Motor neuron (in vitro differentiated cells): ENCODE measurements at regions not wholly inside any gene's neighbourhood (a gene's known extent, or its start where the extent isn't known, plus 50 kb on each side); places are given as distances from the start of the nearest gene placed in this dataset.
A peak's percentile ranks its signal among the peaks of the same experiment; 100 is the strongest.

Experiments
- ATAC-seq, 8 experiments: fragments of 200-7000 bp; cut with Tn5 transposase; replicated peaks in 6 of 8; 2 replicates each; pipeline ENCODE4 v1.8.0; 2021; ENCODE audit warnings: mild to moderate bottlenecking in 8 of 8, moderate library complexity in 8 of 8
- H3K27ac ChIP-seq, 2 donors: fragments of 250-450 bp; sonication (Bioruptor Pico); 2 replicates each; pipeline ENCODE4 v1.9.0; 2021; ENCODE audit warnings: antibody characterized with exemption in 2 of 2, mild to moderate bottlenecking in 2 of 2, moderate library complexity in 1 of 2
- H3K4me1 ChIP-seq, 2 donors: fragments of 250-450 bp; sonication (Bioruptor Pico); replicated peaks in 1 of 2; 2 replicates each; pipeline ENCODE4 v1.6.1; 2021; ENCODE audit warnings: antibody characterized with exemption in 2 of 2, mild to moderate bottlenecking in 2 of 2, moderate library complexity in 1 of 2
- H3K4me3 ChIP-seq, 5 donors: fragments of 250-450 bp; sonication (Bioruptor Pico); 2 replicates each; pipeline ENCODE4 v1.9.0; 2021; ENCODE audit warnings: antibody characterized with exemption in 5 of 5, mild to moderate bottlenecking in 5 of 5, moderate library complexity in 4 of 5
- WGBS, 10 experiments: fragments of 450-650 bp; shearing (Covaris generic); methylation state at CpG; one replicate each; pipeline ENCODE4 v1.0.0; 2022; 5-methylcytosine and 5-hydroxymethylcytosine counted together
- in situ Hi-C, 9 experiments: fragments of 400-800 bp; cut with MboI; loops; one replicate each; pipeline ENCODE4 v1.15.0; 2021; ENCODE audit warnings: low sequenced_read_pairs in 9 of 9, low pct_unique_long_range_greater_than_20kb in 2 of 9; ENCODE audit not compliant: unreplicated experiment in 9 of 9

- H3K4me3 ChIP-seq = no peak overlapping the region
- peaks cover 16 to 17% of the 10 kb centered on the region in 2 donors for H3K4me1 ChIP-seq
- ATAC-seq = peak in 3 of 8 experiments; percentile 44 to 76 (median 72)
- 0 to 100% (median 87%) methylated on average over 1 of the region's 1 CpG; no CpG with 5 or more reads in 3 of the 10 experiments for WGBS, 10 experiments
- in situ Hi-C loops = no loop called here
- H3K27ac ChIP-seq = no peak overlapping the region
Measured at GRCh38 chr1:59128239-59128736, 168.6 kb upstream of the FGGY start.

GRCh38 chr1:59128784-59129227, 168.1 kb upstream of the FGGY start:
- Histone ChIP-seq H3K4me3 (no peak overlapping the region), H3K27ac (no peak overlapping the region), H3K4me1 (peaks cover 16 to 17% of the 10 kb centered on the region in 2 donors)
- 0 to 100% (median 78%) methylated on average over 1 to 4 of the region's 4 CpGs; no CpG with 5 or more reads in 1 of the 10 experiments for WGBS, 10 experiments
- ATAC-seq = peak; percentile 57 to 88 (median 74)
- in situ Hi-C loops = no loop called here

GRCh38 chr1:59132295-59132694, 164.6 kb upstream of the FGGY start:
- H3K27ac ChIP-seq = no peak overlapping the region
- WGBS, 10 experiments = 32 to 69% (median 52%) methylated on average over 3 to 5 of the region's 5 CpGs; no CpG with 5 or more reads in 2 of the 10 experiments
- H3K4me1 ChIP-seq = peaks cover 16 to 17% of the 10 kb centered on the region in 2 donors
- in situ Hi-C loops = no loop called here
- ATAC-seq = peak in 5 of 8 experiments; percentile 31 to 81 (median 74)
- no peak overlapping the region for H3K4me3 ChIP-seq

GRCh38 chr1:59133997-59134396, 162.9 kb upstream of the FGGY start:
- H3K4me3 ChIP-seq = no peak overlapping the region
- no peak overlapping the region for H3K27ac ChIP-seq
- 60 to 100% (median 100%) methylated on average over 1 of the region's 1 CpG; no CpG with 5 or more reads in 4 of the 10 experiments for WGBS, 10 experiments
- in situ Hi-C loops = no loop called here
- peaks cover 11 to 12% of the 10 kb centered on the region in 2 donors for H3K4me1 ChIP-seq
- ATAC-seq = no peak

- no peak overlapping the region for H3K27ac ChIP-seq
- 100% methylated on average over 1 of the region's 1 CpG; no CpG with 5 or more reads in 3 of the 10 experiments for WGBS, 10 experiments
- no peak for ATAC-seq
- peaks cover 9 to 10% of the 10 kb centered on the region in 2 donors for H3K4me1 ChIP-seq
- in situ Hi-C loops = no loop called here
- no peak overlapping the region for H3K4me3 ChIP-seq
Measured at GRCh38 chr1:59135761-59136255, 161.1 kb upstream of the FGGY start.

- ATAC-seq = no peak
- in situ Hi-C loops = no loop called here
- 60 to 100% (median 84%) methylated on average over 1 to 8 of the region's 8 CpGs for WGBS, 10 experiments
Measured at GRCh38 chr1:59136541-59137275, 160.2 kb upstream of the FGGY start.

GRCh38 chr1:59137276-59137615, 159.6 kb upstream of the FGGY start:
- Histone ChIP-seq H3K4me3 (no peak overlapping the region), H3K4me1 (peaks cover 5 to 8% of the 10 kb centered on the region in 2 donors), H3K27ac (no peak overlapping the region)
- 14 to 100% (median 84%) methylated on average over 1 to 3 of the region's 3 CpGs; no CpG with 5 or more reads in 5 of the 10 experiments for WGBS, 10 experiments
- ATAC-seq = no peak
- in situ Hi-C loops = no loop called here

More at GRCh38 chr1:59136541-59137275, 160.2 kb upstream of the FGGY start:
- H3K27ac ChIP-seq = no peak overlapping the region
- peaks cover 9 to 10% of the 10 kb centered on the region in 2 donors for H3K4me1 ChIP-seq
- no peak overlapping the region for H3K4me3 ChIP-seq

GRCh38 chr1:59137968-59138367, 158.9 kb upstream of the FGGY start:
- no peak for ATAC-seq
- in situ Hi-C loops = no loop called here
- peaks cover 0 to 3% of the 10 kb centered on the region in 2 donors for H3K4me1 ChIP-seq
- no peak overlapping the region for H3K27ac ChIP-seq
- no peak overlapping the region for H3K4me3 ChIP-seq
- 58 to 100% (median 92%) methylated on average over 1 to 4 of the region's 4 CpGs for WGBS, 10 experiments

- WGBS, 10 experiments = 60 to 95% (median 90%) methylated on average over 2 to 5 of the region's 5 CpGs
- H3K27ac ChIP-seq = no peak overlapping the region
- no peaks in the 10 kb centered on the region for H3K4me1 ChIP-seq
- no peak overlapping the region for H3K4me3 ChIP-seq
- ATAC-seq = no peak
- in situ Hi-C loops = no loop called here
Measured at GRCh38 chr1:59138402-59138801, 158.5 kb upstream of the FGGY start.

GRCh38 chr1:59139396-59139795, 157.5 kb upstream of the FGGY start:
- no peak overlapping the region for H3K4me3 ChIP-seq
- 82 to 89% (median 85%) methylated on average over 1 to 2 of the region's 2 CpGs; no CpG with 5 or more reads in 5 of the 10 experiments for WGBS, 10 experiments
- H3K4me1 ChIP-seq = no peaks in the 10 kb centered on the region
- H3K27ac ChIP-seq = no peak overlapping the region
- peak in 3 of 8 experiments; percentile 28 to 33 (median 33) for ATAC-seq
- in situ Hi-C loops = no loop called here

GRCh38 chr1:59141267-59141863, 155.5 kb upstream of the FGGY start:
- H3K4me1 ChIP-seq = peaks cover 0 to 2% of the 10 kb centered on the region in 2 donors
- H3K4me3 ChIP-seq = no peak overlapping the region
- no peak overlapping the region for H3K27ac ChIP-seq
- in situ Hi-C loops = no loop called here
- WGBS, 10 experiments = 59 to 90% (median 73%) methylated on average over 2 to 4 of the region's 4 CpGs; no CpG with 5 or more reads in 2 of the 10 experiments
- peak in 2 of 8 experiments; percentile 15 to 26 for ATAC-seq

- 57 to 100% (median 92%) methylated on average over 1 to 9 of the region's 9 CpGs for WGBS, 10 experiments
- Histone ChIP-seq H3K4me1 (peaks cover 3 to 10% of the 10 kb centered on the region in 2 donors), H3K27ac (no peak overlapping the region), H3K4me3 (no peak overlapping the region)
- in situ Hi-C loops = no loop called here
- ATAC-seq = no peak
Measured at GRCh38 chr1:59142311-59143132, 154.4 kb upstream of the FGGY start.
